Neutrophil (primary cell): ENCODE measurements at regions not wholly inside any gene's neighbourhood (a gene's known extent, or its start where the extent isn't known, plus 50 kb on each side); places are given as distances from the start of the nearest gene placed in this dataset.

Experiments used
- H3K27ac ChIP-seq: fragments of 200-600 bp; sonication (generic); 2 replicates; pipeline ENCODE4 v1.5.1; 2016; ENCODE audit warnings: mild to moderate bottlenecking, moderate library complexity
- H3K27me3 ChIP-seq: fragments of 200-600 bp; sonication (generic); 2 replicates; pipeline ENCODE4 v1.6.0; 2016; ENCODE audit warnings: mild to moderate bottlenecking
- H3K36me3 ChIP-seq: fragments of 200-600 bp; sonication (generic); 2 replicates; pipeline ENCODE4 v1.5.1; 2017
- H3K4me1 ChIP-seq, 2 experiments: fragments of 200-600 bp in 1 of 2; sonication (generic) in 1 of 2; 1 replicate in 1 of 2; 2 replicates in 1 of 2; pipeline versions ENCODE4 v1.5.1 to v1.6.1; 2013 to 2016; ENCODE audit warnings: low read depth in 1 of 2, low read length in 1 of 2, mild to moderate bottlenecking in 1 of 2, moderate library complexity in 1 of 2; ENCODE audit not compliant: control insufficient read depth in 1 of 2, insufficient read depth in 1 of 2
- H3K4me3 ChIP-seq, 2 experiments: fragments of 200-600 bp in 1 of 2; sonication (generic) in 1 of 2; 1 replicate in 1 of 2; 2 replicates in 1 of 2; pipeline ENCODE4 v1.5.1; 2013 to 2016; ENCODE audit warnings: low read depth in 1 of 2, low read length in 1 of 2, mild to moderate bottlenecking in 1 of 2, moderate library complexity in 1 of 2
- H3K9me3 ChIP-seq: fragments of 200-600 bp; sonication (generic); 2 replicates; pipeline ENCODE4 v1.5.1; 2016
- CTCF ChIP-seq: fragments of 200-600 bp; sonication (generic); IDR thresholded peaks from 2 replicates; pipeline ENCODE4 v1.5.1; 2016; ENCODE audit warnings: antibody characterized with exemption

- Histone ChIP-seq H3K4me3 (no peak overlapping the region), H3K27ac (no peak overlapping the region), H3K36me3 (no peaks in the 10 kb centered on the region), H3K27me3 (no peaks in the 10 kb centered on the region), H3K4me1 (no peaks in the 10 kb centered on the region), H3K9me3 (no peaks in the 10 kb centered on the region)
- TF ChIP-seq CTCF = no peak
Measured at GRCh38 chr6:85396159-85396808, 53.6 kb upstream of the NT5E start.

- no peaks in the 10 kb centered on the region for H3K4me1 ChIP-seq
- no peaks in the 10 kb centered on the region for H3K36me3 ChIP-seq
- TF ChIP-seq CTCF = no peak
- no peak overlapping the region for H3K4me3 ChIP-seq
- H3K9me3 ChIP-seq = no peaks in the 10 kb centered on the region
- H3K27ac ChIP-seq = no peak overlapping the region
- H3K27me3 ChIP-seq = no peaks in the 10 kb centered on the region
Measured at GRCh38 chr6:85395746-85396145, 54.1 kb upstream of the NT5E start.

- Histone ChIP-seq H3K27ac (no peak overlapping the region), H3K4me1 (no peaks in the 10 kb centered on the region), H3K9me3 (no peaks in the 10 kb centered on the region), H3K36me3 (no peaks in the 10 kb centered on the region), H3K4me3 (no peak overlapping the region), H3K27me3 (no peaks in the 10 kb centered on the region)
- TF ChIP-seq CTCF = no peak
Measured at GRCh38 chr6:85394853-85395538, 54.9 kb upstream of the NT5E start.

- Histone ChIP-seq H3K4me3 (no peak overlapping the region), H3K4me1 (no peaks in the 10 kb centered on the region), H3K27me3 (no peaks in the 10 kb centered on the region), H3K27ac (no peak overlapping the region), H3K9me3 (no peaks in the 10 kb centered on the region), H3K36me3 (no peaks in the 10 kb centered on the region)
- no peak for TF ChIP-seq CTCF
Measured at GRCh38 chr6:85394199-85394598, 55.7 kb upstream of the NT5E start.

- TF ChIP-seq CTCF = no peak
- Histone ChIP-seq H3K36me3 (no peaks in the 10 kb centered on the region), H3K9me3 (no peaks in the 10 kb centered on the region), H3K27ac (no peak overlapping the region), H3K4me1 (no peaks in the 10 kb centered on the region), H3K27me3 (no peaks in the 10 kb centered on the region), H3K4me3 (no peak overlapping the region)
Measured at GRCh38 chr6:85392379-85392778, 57.5 kb upstream of the NT5E start.
